Heart left ventricle (tissue), 16 donors: ENCODE measurements at regions not wholly inside any gene's neighbourhood (a gene's known extent, or its start where the extent isn't known, plus 50 kb on each side); places are given as distances from the start of the nearest gene placed in this dataset.
A peak's percentile ranks its signal among the peaks of the same experiment; 100 is the strongest.

Source experiments
- ATAC-seq, 4 donors: fragments of 200-7000 bp; cut with Tn5 transposase; one replicate each; pipeline ENCODE4 v1.9.1; 2020 to 2022; ENCODE audit warnings: moderate library complexity in 4 of 4, mild to moderate bottlenecking in 3 of 4, moderate number of reproducible peaks in 1 of 4
- DNase-seq, 5 donors: peaks; one replicate each; pipeline ENCODE4 v3.0.0-alpha.2; 2020
- H3K27ac ChIP-seq, 12 donors: fragments of 200-600 bp; sonication (generic) in 4 of 12; one replicate each; pipeline versions ENCODE4 v1.5.0 to v1.8.0; 2016 to 2022; ENCODE audit warnings: mild to moderate bottlenecking in 2 of 12
- H3K27me3 ChIP-seq, 9 donors: fragments of 200-600 bp; sonication (generic) in 2 of 9; one replicate each; pipeline versions ENCODE4 v1.5.1 to v1.8.0; 2016 to 2022; ENCODE audit warnings: mild to moderate bottlenecking in 3 of 9
- H3K36me3 ChIP-seq, 9 donors: fragments of 200-600 bp; sonication (generic) in 2 of 9; one replicate each; pipeline versions ENCODE4 v1.5.0 to v1.8.0; 2018 to 2022; ENCODE audit warnings: mild to moderate bottlenecking in 2 of 9
- H3K4me1 ChIP-seq, 12 donors: fragments of 200-600 bp; sonication (generic) in 4 of 12; one replicate each; pipeline versions ENCODE4 v1.5.0 to v1.8.0; 2016 to 2022; ENCODE audit warnings: mild to moderate bottlenecking in 3 of 12
- H3K4me3 ChIP-seq, 12 donors: fragments of 200-600 bp; sonication (generic) in 4 of 12; one replicate each; pipeline versions ENCODE4 v1.5.0 to v1.8.0; 2017 to 2022; ENCODE audit warnings: mild to moderate bottlenecking in 9 of 12, moderate library complexity in 4 of 12
- H3K9me3 ChIP-seq, 12 donors: fragments of 200-600 bp; sonication (generic) in 4 of 12; one replicate each; pipeline versions ENCODE4 v1.5.0 to v1.8.0; 2016 to 2022; ENCODE audit warnings: mild to moderate bottlenecking in 1 of 12
- POLR2A ChIP-seq, 2 donors: fragments of 450-650 bp; IDR thresholded peaks; one replicate each; pipeline ENCODE4 v1.6.1; 2017; ENCODE audit warnings: antibody characterized with exemption in 2 of 2, mild to moderate bottlenecking in 2 of 2, moderate library complexity in 2 of 2
- WGBS, 4 donors: extraction: QIAGEN DNeasy Blood & Tissue Kit in 2 of 4; methylation state at CpG; one replicate each; pipeline versions ENCODE4 v1.1.5 to v1.1.7; 2013 to 2018; 5-methylcytosine and 5-hydroxymethylcytosine counted together
- intact Hi-C, 10 donors: fragments of 100-400 bp; cut with DNase I; formaldehyde crosslinking; loops; one replicate each; pipeline versions ENCODE4 v1.11.1 to v1.14.2; 2022
- TF ChIP-seq, protein P1 (sequence below), 12 donors: fragments of 200-600 bp; sonication (generic) in 4 of 12; IDR thresholded peaks; one replicate each; pipeline versions ENCODE4 v1.5.0 to v1.8.0; 2018 to 2022; ENCODE audit warnings: antibody characterized with exemption in 12 of 12, mild to moderate bottlenecking in 5 of 12
- donor health status: ischemic (EF 13 %, LVEDD 7.1; RV severe dilation, severe dysfunction).
- donor health status: healthy with polysubstance abuse.
- donor health status: DM: no; HTN: yes; CAD: no.
- donor health status: DM: no; HTN: no; CAD: no.
- donor health status: ischemic (EF 25% LVEDD 6.9; RV normal size, moderate dysfunction).
- donor health status: ischemic (EF 25% LVEDD 5.7; RV mildly dilated, moderate dysfunction).
- donor health status: healthy.
- donor health status: DM: yes; HTN: yes; CAD: no.
- donor health status: ischemic (EF 35%, LVEDD 5.7; RV mildly dilated, moderate dysfunction).
- donor health status: nonischemic (EF 11% LVEDD 7.7; RV severe dilation, severe dysfunction).
- donor health status: DM: yes; HTN: yes; CAD: no.
- donor health status: PGD.
- donor health status: ischemic (EF 29% LVEDD 5.4; RV normal size, mild dysfunction).
- donor health status: nonischemic (EF 23%, LVEDD 6.1; RV moderate dilation, normal function).

GRCh38 chr11:95289378-95290101 is 58.5 kb upstream of the SESN3 start:
- H3K4me3 ChIP-seq = no peak overlapping the region
- ATAC-seq (no peak), DNase-seq (no peak)
- no peaks in the 10 kb centered on the region for H3K36me3 ChIP-seq
- no peaks in the 10 kb centered on the region for H3K27me3 ChIP-seq
- WGBS, 4 donors = 90 to 98% (median 94%) methylated on average over 2 of the region's 2 CpGs
- no peaks in the 10 kb centered on the region for H3K9me3 ChIP-seq
- H3K4me1 ChIP-seq = no peaks in the 10 kb centered on the region
- no peak overlapping the region for H3K27ac ChIP-seq
- intact Hi-C loops = no loop called here
- TF ChIP-seq, protein P1, sequence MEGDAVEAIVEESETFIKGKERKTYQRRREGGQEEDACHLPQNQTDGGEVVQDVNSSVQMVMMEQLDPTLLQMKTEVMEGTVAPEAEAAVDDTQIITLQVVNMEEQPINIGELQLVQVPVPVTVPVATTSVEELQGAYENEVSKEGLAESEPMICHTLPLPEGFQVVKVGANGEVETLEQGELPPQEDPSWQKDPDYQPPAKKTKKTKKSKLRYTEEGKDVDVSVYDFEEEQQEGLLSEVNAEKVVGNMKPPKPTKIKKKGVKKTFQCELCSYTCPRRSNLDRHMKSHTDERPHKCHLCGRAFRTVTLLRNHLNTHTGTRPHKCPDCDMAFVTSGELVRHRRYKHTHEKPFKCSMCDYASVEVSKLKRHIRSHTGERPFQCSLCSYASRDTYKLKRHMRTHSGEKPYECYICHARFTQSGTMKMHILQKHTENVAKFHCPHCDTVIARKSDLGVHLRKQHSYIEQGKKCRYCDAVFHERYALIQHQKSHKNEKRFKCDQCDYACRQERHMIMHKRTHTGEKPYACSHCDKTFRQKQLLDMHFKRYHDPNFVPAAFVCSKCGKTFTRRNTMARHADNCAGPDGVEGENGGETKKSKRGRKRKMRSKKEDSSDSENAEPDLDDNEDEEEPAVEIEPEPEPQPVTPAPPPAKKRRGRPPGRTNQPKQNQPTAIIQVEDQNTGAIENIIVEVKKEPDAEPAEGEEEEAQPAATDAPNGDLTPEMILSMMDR (IDR thresholded peaks at IDR 0.05) = no peak
- no peak for TF ChIP-seq POLR2A (IDR thresholded peaks at IDR 0.05)

DNA sequence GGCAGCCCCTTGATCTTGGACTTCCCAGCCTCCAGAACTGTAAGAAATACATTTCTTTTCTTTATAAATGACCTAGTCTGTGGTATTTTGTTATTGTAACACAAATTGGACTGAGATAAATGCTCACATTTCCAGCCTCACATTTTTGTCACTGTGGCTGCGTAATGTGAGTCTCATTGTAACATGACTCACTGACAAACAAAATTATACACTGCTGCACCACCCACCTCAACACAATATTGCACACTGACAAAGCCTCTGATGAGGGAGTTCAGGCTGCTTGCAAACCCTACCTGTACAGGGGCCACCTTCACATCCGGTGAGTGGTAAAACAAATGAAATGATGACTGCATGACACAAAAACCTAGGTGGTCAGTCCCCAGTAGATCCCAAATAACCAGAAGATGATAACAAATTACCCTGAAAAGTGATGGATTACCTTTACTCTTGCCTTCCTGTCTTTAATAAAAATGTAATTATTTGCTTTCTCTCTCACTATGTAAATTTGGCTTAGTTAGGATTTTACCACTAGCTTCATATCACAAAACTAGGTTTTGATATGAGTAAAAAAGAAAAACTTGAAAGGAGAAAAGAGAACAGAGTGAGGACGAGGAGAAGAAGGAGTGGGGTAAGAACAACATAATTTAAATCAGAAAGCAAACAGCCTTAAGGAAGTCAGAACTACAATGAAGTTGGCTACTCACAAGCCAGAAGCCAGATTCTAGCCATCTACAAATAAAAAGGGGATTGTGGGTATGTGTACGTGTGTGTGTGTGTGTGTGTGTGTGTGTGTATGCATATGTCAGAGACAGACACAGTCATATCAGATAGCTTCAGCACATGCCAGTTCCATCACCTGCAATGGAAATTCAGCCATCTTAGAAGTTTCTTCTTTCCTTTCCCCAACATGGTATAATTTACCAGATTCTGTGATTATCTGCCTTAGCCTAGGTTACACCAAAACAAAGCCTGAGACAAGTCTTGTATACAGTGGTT is 53.4 kb upstream of the SESN3 start:
- H3K27me3 ChIP-seq = no peaks in the 10 kb centered on the region
- H3K27ac ChIP-seq = no peak overlapping the region
- no peaks in the 10 kb centered on the region for H3K9me3 ChIP-seq
- WGBS, 4 donors = 83 to 94% (median 83%) methylated on average over 4 of the region's 4 CpGs
- DNase-seq = no peak
- intact Hi-C loops = no loop called here
- no peaks in the 10 kb centered on the region for H3K36me3 ChIP-seq
- no peak overlapping the region for H3K4me3 ChIP-seq
- H3K4me1 ChIP-seq = peaks cover 0 to 22% (median 1%) of the 10 kb centered on the region in 12 donors
- TF ChIP-seq POLR2A (IDR thresholded peaks at IDR 0.05) = no peak
- TF ChIP-seq, protein P1 (IDR thresholded peaks at IDR 0.05) = no peak
- no peak for ATAC-seq

GRCh38 chr11:95283650-95284049 is 52.6 kb upstream of the SESN3 start:
- intact Hi-C loops = no loop called here
- no peak overlapping the region for H3K4me3 ChIP-seq
- WGBS, 4 donors = 59 to 68% (median 60%) methylated on average over 3 of the region's 3 CpGs
- H3K27me3 ChIP-seq = no peaks in the 10 kb centered on the region
- no peaks in the 10 kb centered on the region for H3K36me3 ChIP-seq
- peak in 1 of 4 donors; percentile 24 for ATAC-seq
- no peak overlapping the region for H3K27ac ChIP-seq
- no peak for TF ChIP-seq POLR2A (IDR thresholded peaks at IDR 0.05)
- TF ChIP-seq, protein P1 (IDR thresholded peaks at IDR 0.05) = no peak
- peaks cover 0 to 22% (median 1%) of the 10 kb centered on the region in 12 donors for H3K4me1 ChIP-seq
- H3K9me3 ChIP-seq = no peaks in the 10 kb centered on the region
- DNase-seq = no peak

GRCh38 chr11:95283146-95283545 is 52.1 kb upstream of the SESN3 start:
- ATAC-seq (no peak), DNase-seq (no peak)
- Histone ChIP-seq H3K4me1 (peaks cover 0 to 22% (median 1%) of the 10 kb centered on the region in 12 donors), H3K27ac (no peak overlapping the region), H3K27me3 (no peaks in the 10 kb centered on the region), H3K4me3 (no peak overlapping the region), H3K9me3 (no peaks in the 10 kb centered on the region), H3K36me3 (no peaks in the 10 kb centered on the region)
- intact Hi-C loops = no loop called here
- WGBS, 4 donors = 84 to 93% (median 91%) methylated on average over 3 of the region's 3 CpGs
- TF ChIP-seq, protein P1 (IDR thresholded peaks at IDR 0.05) = no peak
